ENCODE measurements at regions not wholly inside any gene's neighbourhood (a gene's known extent, or its start where the extent isn't known, plus 50 kb on each side); places are given as distances from the start of the nearest gene placed in this dataset.

DNA sequence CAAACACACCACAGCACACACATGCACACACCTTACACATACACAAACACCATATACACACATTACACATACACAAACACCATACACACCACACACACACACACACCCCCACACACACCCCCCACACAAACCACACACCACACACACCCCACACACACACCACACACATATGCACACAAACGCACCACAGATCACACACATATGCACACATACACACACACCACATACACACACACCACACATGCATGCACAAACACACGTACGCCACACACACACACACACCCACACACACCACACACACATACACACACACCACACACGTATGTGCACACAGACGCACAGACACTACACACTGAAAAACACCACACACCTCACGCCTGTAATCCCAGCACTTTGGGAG is 166.0 kb downstream of the AHSP start:
- H3K27ac ChIP-seq (replicated peaks in 1 of 4): no peak overlapping the region
- intact Hi-C loops (cut with DNase I): no loop called here
- DNase-seq (ENCODE audit: extremely low spot score): peak; percentile 62
- H3K4me3 ChIP-seq: no peak overlapping the region
- TF ChIP-seq, protein P1, sequence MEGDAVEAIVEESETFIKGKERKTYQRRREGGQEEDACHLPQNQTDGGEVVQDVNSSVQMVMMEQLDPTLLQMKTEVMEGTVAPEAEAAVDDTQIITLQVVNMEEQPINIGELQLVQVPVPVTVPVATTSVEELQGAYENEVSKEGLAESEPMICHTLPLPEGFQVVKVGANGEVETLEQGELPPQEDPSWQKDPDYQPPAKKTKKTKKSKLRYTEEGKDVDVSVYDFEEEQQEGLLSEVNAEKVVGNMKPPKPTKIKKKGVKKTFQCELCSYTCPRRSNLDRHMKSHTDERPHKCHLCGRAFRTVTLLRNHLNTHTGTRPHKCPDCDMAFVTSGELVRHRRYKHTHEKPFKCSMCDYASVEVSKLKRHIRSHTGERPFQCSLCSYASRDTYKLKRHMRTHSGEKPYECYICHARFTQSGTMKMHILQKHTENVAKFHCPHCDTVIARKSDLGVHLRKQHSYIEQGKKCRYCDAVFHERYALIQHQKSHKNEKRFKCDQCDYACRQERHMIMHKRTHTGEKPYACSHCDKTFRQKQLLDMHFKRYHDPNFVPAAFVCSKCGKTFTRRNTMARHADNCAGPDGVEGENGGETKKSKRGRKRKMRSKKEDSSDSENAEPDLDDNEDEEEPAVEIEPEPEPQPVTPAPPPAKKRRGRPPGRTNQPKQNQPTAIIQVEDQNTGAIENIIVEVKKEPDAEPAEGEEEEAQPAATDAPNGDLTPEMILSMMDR (IDR thresholded peaks at IDR 0.05): no peak
- no peak for TF ChIP-seq POLR2A (IDR thresholded peaks at IDR 0.05; ENCODE audit: low read depth)
- TF ChIP-seq EP300 (IDR thresholded peaks at IDR 0.05): no peak
- TF ChIP-seq POLR2AphosphoS5 (IDR thresholded peaks at IDR 0.05): no peak
- no peaks in the 10 kb centered on the region for H3K4me1 ChIP-seq
- H3K9me3 ChIP-seq: no peaks in the 10 kb centered on the region
- no peaks in the 10 kb centered on the region for H3K36me3 ChIP-seq
- no peaks in the 10 kb centered on the region for H3K27me3 ChIP-seq
- 94% methylated on average over 6 of the region's 6 CpGs for WGBS

DNA sequence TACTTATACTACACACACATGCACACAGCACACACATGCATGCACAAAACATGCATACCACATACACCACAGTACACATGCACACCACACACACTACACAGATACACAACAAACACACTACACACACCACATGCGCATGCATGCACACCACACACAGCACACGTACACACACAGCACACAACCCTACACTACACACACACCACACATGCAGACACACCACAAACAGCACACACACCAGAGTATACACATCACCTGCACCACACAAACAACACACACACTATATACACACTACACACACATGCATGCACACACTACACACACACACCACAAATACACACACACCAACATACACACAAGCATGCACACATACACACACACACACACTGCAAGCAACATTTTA is 166.8 kb downstream of the AHSP start:
- Histone ChIP-seq H3K4me3 (no peak overlapping the region), H3K27me3 (no peaks in the 10 kb centered on the region), H3K9me3 (no peaks in the 10 kb centered on the region), H3K36me3 (no peaks in the 10 kb centered on the region), H3K27ac (replicated peaks in 1 of 4) (no peak overlapping the region), H3K4me1 (no peaks in the 10 kb centered on the region)
- intact Hi-C loops (cut with DNase I): no loop called here
- 87% methylated on average over 2 of the region's 2 CpGs for WGBS
- TF ChIP-seq POLR2AphosphoS5 (IDR thresholded peaks at IDR 0.05) (no peak), POLR2A (IDR thresholded peaks at IDR 0.05; ENCODE audit: low read depth) (no peak), EP300 (IDR thresholded peaks at IDR 0.05) (no peak)
- TF ChIP-seq, protein P1 (IDR thresholded peaks at IDR 0.05): no peak
- no peak for DNase-seq (ENCODE audit: extremely low spot score)

DNA sequence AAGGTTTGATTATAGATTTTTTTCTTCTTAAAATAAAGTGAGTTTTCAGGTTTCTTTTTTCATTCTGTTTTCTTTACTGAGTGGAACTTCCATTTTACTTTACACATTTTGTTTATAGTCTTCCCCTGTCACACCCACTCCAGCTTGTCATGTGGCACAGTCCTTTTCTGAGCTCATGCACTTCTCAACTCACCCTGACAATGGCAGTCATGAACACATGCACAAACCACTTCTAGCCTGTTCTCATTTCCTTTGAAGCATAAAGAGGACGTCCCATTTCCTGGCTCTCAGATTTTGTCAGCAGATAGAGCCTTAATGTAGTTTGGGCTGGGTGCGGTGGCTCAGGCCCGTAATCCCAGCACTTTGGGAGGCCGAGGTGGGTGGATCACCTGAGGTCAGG is 168.0 kb downstream of the AHSP start:
- Histone ChIP-seq H3K27me3 (no peaks in the 10 kb centered on the region), H3K4me3 (no peak overlapping the region), H3K4me1 (peaks cover 0 to 6% (median 5%) of the 10 kb centered on the region in 4 donors), H3K36me3 (no peaks in the 10 kb centered on the region), H3K27ac (replicated peaks in 1 of 4) (no peak overlapping the region), H3K9me3 (no peaks in the 10 kb centered on the region)
- 48% methylated on average over 4 of the region's 4 CpGs for WGBS
- DNase-seq (ENCODE audit: extremely low spot score): peak; percentile 42
- intact Hi-C loops (cut with DNase I): no loop called here
- TF ChIP-seq POLR2AphosphoS5 (IDR thresholded peaks at IDR 0.05) (no peak), POLR2A (IDR thresholded peaks at IDR 0.05; ENCODE audit: low read depth) (no peak), EP300 (IDR thresholded peaks at IDR 0.05) (no peak)
- TF ChIP-seq, protein P1 (IDR thresholded peaks at IDR 0.05): no peak

DNA sequence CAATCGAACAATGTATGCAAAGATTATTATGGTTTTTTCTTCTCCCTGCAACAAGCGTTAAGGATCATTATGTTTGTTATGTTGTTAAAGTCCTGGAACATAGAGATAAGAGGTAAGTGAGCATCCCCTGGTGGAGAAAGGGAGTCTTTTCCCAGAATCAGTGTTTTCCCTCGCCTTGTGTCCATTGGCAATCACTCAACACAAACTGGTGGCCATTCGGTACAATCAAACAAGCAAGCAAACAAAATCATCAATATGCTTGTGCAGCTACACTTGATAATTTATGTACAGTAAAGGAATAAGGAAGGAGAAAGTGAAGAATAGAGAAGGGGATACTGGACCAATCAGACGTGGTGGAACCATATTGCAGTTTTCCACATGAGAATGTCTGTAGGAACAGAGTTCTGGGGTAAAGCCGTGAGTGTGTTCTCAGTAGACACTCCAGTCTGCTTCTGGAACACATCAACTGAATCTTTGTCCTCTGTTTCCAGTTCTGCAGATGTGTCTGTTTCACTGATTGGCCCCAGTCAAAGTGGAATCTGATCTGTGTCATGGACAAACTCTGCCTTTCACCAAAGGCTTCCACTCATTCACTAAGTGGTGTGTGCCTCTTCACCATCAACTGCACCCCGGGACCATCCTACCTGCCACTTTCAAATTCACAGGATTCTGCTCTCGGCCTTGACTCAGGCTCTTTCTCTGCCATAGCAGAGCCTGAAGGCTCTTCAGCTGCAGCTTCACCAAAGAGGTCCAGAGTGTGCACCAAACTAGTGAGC is 169.5 kb downstream of the AHSP start:
- Histone ChIP-seq H3K36me3 (no peaks in the 10 kb centered on the region), H3K9me3 (no peaks in the 10 kb centered on the region), H3K4me3 (no peak overlapping the region), H3K4me1 (peaks cover 8 to 20% (median 19%) of the 10 kb centered on the region in 4 donors), H3K27ac (replicated peaks in 1 of 4) (no peak overlapping the region), H3K27me3 (no peaks in the 10 kb centered on the region)
- 46% methylated on average over 8 of the region's 8 CpGs for WGBS
- no peak for TF ChIP-seq EP300 (IDR thresholded peaks at IDR 0.05)
- TF ChIP-seq, protein P1 (IDR thresholded peaks at IDR 0.05): peak; percentile 17 to 43 (median 40)
- DNase-seq (ENCODE audit: extremely low spot score): peak; percentile 64
- intact Hi-C loops (cut with DNase I): no loop called here

DNA sequence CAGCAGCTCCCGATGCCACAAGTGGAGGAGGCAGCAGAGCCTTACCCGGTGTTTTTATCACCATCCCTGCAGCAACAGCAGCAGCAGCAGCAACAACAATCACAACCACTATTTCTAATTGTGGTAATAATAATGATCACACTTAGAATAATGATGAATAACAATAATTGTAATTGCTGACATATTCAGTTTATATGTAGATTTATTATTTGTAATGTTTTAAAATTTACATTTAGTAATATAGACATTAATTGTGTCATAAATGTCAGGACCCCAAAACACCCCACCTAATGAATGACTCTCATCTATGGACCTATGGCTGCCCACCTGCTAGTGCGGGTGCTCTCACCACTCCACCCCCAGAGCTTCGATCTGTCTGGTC is 170.0 kb downstream of the AHSP start:
- DNase-seq (ENCODE audit: extremely low spot score): no peak
- Histone ChIP-seq H3K9me3 (no peaks in the 10 kb centered on the region), H3K27me3 (no peaks in the 10 kb centered on the region), H3K4me1 (peaks cover 8 to 26% (median 20%) of the 10 kb centered on the region in 4 donors), H3K4me3 (no peak overlapping the region), H3K27ac (replicated peaks in 1 of 4) (no peak overlapping the region), H3K36me3 (peaks cover 0 to 5% (median under 1%) of the 10 kb centered on the region in 4 donors)
- no peak for TF ChIP-seq POLR2AphosphoS5 (IDR thresholded peaks at IDR 0.05)
- TF ChIP-seq, protein P1 (IDR thresholded peaks at IDR 0.05): no peak
- no peak for TF ChIP-seq EP300 (IDR thresholded peaks at IDR 0.05)
- no peak for TF ChIP-seq POLR2A (IDR thresholded peaks at IDR 0.05; ENCODE audit: low read depth)
- 89% methylated on average over 4 of the region's 4 CpGs for WGBS
- intact Hi-C loops (cut with DNase I): no loop called here

Data from esophagus muscularis mucosa (tissue), 4 donors.